ENCODE measurements at regions not wholly inside any gene's neighbourhood (a gene's known extent, or its start where the extent isn't known, plus 50 kb on each side); places are given as distances from the start of the nearest gene placed in this dataset.

- 78% methylated on average over 5 of the region's 5 CpGs for WGBS (ENCODE audit: insufficient coverage, low coverage, low lambda C conversion rate, missing lambda C conversion rate)
- ATAC-seq (no peak), DNase-seq (no peak)
- Histone ChIP-seq H3K36me3 (no peaks in the 10 kb centered on the region), H3K27me3 (no peaks in the 10 kb centered on the region), H3K9me3 (no peaks in the 10 kb centered on the region), H3K4me3 (no peak overlapping the region), H3K27ac (no peak overlapping the region), H3K4me1 (no peaks in the 10 kb centered on the region)
- TF ChIP-seq POLR2A (IDR thresholded peaks at IDR 0.05) (no peak), CTCF (IDR thresholded peaks at IDR 0.05) (no peak)
- intact Hi-C loops (cut with DNase I): no loop called here
These were observed 84.9 kb downstream of the ICOS start for GRCh38 chr2:204021290-204022081.

- H3K4me3 ChIP-seq: no peak overlapping the region
- no peaks in the 10 kb centered on the region for H3K36me3 ChIP-seq
- intact Hi-C loops (cut with DNase I): no loop called here
- H3K27ac ChIP-seq: no peak overlapping the region
- ATAC-seq: no peak
- 72% methylated on average over 5 of the region's 5 CpGs for WGBS (ENCODE audit: insufficient coverage, low coverage, low lambda C conversion rate, missing lambda C conversion rate)
- TF ChIP-seq CTCF (IDR thresholded peaks at IDR 0.05) (no peak), POLR2A (IDR thresholded peaks at IDR 0.05) (no peak)
- no peaks in the 10 kb centered on the region for H3K9me3 ChIP-seq
- DNase-seq: no peak
- H3K27me3 ChIP-seq: no peaks in the 10 kb centered on the region
- H3K4me1 ChIP-seq: no peaks in the 10 kb centered on the region
These were observed 86.0 kb downstream of the ICOS start for GRCh38 chr2:204022550-204022949.

- no peaks in the 10 kb centered on the region for H3K4me1 ChIP-seq
- ATAC-seq: no peak
- WGBS (ENCODE audit: insufficient coverage, low coverage, low lambda C conversion rate, missing lambda C conversion rate): 69% methylated on average over 1 of the region's 1 CpG
- intact Hi-C loops (cut with DNase I): no loop called here
- no peak overlapping the region for H3K4me3 ChIP-seq
- no peaks in the 10 kb centered on the region for H3K36me3 ChIP-seq
- TF ChIP-seq POLR2A (IDR thresholded peaks at IDR 0.05) (no peak), CTCF (IDR thresholded peaks at IDR 0.05) (no peak)
- no peak overlapping the region for H3K27ac ChIP-seq
- no peak for DNase-seq
- no peaks in the 10 kb centered on the region for H3K27me3 ChIP-seq
- no peaks in the 10 kb centered on the region for H3K9me3 ChIP-seq
These were observed 86.5 kb downstream of the ICOS start for GRCh38 chr2:204023088-204023487.

GRCh38 chr2:204024503-204024902, 87.9 kb downstream of the ICOS start:
- Histone ChIP-seq H3K36me3 (no peaks in the 10 kb centered on the region), H3K27ac (no peak overlapping the region), H3K4me1 (no peaks in the 10 kb centered on the region), H3K9me3 (no peaks in the 10 kb centered on the region), H3K4me3 (no peak overlapping the region), H3K27me3 (no peaks in the 10 kb centered on the region)
- ATAC-seq (peak in 3 of 4 donors; percentile 38 to 59 (median 48)), DNase-seq (no peak)
- intact Hi-C loops (cut with DNase I): no loop called here
- 33% methylated on average over 1 of the region's 1 CpG for WGBS (ENCODE audit: insufficient coverage, low coverage, low lambda C conversion rate, missing lambda C conversion rate)
- TF ChIP-seq POLR2A (IDR thresholded peaks at IDR 0.05): no peak
- TF ChIP-seq CTCF (IDR thresholded peaks at IDR 0.05): peak; percentile 22 to 56 (median 48)

Measured in right lobe of liver (tissue), 6 donors.